ENCODE measurements at regions not wholly inside any gene's neighbourhood (a gene's known extent, or its start where the extent isn't known, plus 50 kb on each side); places are given as distances from the start of the nearest gene placed in this dataset.
"Not testable (repeated sequence)": the region's sequence is repeated elsewhere in the genome, so short reads cannot be mapped to it uniquely, and the experiment has no call there.

GRCh38 chr5:88081877-88082276 is 186.8 kb downstream of the TMEM161B start:
- DNase-seq (ENCODE audit: low read depth), result no peak
- H3K4me3 ChIP-seq (ENCODE audit: control insufficient read depth, low read depth, low read length), result no peak overlapping the region
- TF ChIP-seq, protein P1, sequence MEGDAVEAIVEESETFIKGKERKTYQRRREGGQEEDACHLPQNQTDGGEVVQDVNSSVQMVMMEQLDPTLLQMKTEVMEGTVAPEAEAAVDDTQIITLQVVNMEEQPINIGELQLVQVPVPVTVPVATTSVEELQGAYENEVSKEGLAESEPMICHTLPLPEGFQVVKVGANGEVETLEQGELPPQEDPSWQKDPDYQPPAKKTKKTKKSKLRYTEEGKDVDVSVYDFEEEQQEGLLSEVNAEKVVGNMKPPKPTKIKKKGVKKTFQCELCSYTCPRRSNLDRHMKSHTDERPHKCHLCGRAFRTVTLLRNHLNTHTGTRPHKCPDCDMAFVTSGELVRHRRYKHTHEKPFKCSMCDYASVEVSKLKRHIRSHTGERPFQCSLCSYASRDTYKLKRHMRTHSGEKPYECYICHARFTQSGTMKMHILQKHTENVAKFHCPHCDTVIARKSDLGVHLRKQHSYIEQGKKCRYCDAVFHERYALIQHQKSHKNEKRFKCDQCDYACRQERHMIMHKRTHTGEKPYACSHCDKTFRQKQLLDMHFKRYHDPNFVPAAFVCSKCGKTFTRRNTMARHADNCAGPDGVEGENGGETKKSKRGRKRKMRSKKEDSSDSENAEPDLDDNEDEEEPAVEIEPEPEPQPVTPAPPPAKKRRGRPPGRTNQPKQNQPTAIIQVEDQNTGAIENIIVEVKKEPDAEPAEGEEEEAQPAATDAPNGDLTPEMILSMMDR (IDR thresholded peaks at IDR 0.05; ENCODE audit: control insufficient read depth, insufficient read depth, low read depth, low read length, missing control alignments), result no peak

DNA sequence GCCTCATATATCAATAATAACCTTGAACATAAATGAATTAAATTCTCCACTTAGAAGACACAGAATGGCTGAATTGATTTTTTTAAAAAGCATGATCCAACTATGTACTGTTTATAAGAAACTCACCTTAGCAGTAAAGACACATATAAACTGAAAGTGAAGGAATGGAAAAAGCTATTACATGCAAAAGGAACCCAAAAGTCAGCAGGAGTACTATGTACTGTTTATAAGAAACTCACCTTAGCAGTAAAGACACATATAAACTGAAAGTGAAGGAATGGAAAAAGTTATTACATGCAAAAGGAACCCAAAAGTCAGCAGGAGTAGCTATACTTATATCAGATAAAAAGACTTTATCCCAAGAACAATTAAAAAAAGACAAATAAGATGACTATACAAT is 204.8 kb downstream of the TMEM161B start:
- TF ChIP-seq, protein P1 (IDR thresholded peaks at IDR 0.05; ENCODE audit: control insufficient read depth, insufficient read depth, low read depth, low read length, missing control alignments), result no peak
- no peak overlapping the region for H3K4me3 ChIP-seq (ENCODE audit: control insufficient read depth, low read depth, low read length)
- DNase-seq (ENCODE audit: low read depth), result no peak

- TF ChIP-seq, protein P1 (IDR thresholded peaks at IDR 0.05; ENCODE audit: control insufficient read depth, insufficient read depth, low read depth, low read length, missing control alignments), result no peak
- no peak overlapping the region for H3K4me3 ChIP-seq (ENCODE audit: control insufficient read depth, low read depth, low read length)
- DNase-seq (ENCODE audit: low read depth), result no peak
Observed at GRCh38 chr5:88060194-88060593, 208.5 kb downstream of the TMEM161B start.

GRCh38 chr5:88058625-88059024 is 210.0 kb downstream of the TMEM161B start:
- no peak for DNase-seq (ENCODE audit: low read depth)
- no peak overlapping the region for H3K4me3 ChIP-seq (ENCODE audit: control insufficient read depth, low read depth, low read length)
- TF ChIP-seq, protein P1 (IDR thresholded peaks at IDR 0.05; ENCODE audit: control insufficient read depth, insufficient read depth, low read depth, low read length, missing control alignments), result no peak

DNA sequence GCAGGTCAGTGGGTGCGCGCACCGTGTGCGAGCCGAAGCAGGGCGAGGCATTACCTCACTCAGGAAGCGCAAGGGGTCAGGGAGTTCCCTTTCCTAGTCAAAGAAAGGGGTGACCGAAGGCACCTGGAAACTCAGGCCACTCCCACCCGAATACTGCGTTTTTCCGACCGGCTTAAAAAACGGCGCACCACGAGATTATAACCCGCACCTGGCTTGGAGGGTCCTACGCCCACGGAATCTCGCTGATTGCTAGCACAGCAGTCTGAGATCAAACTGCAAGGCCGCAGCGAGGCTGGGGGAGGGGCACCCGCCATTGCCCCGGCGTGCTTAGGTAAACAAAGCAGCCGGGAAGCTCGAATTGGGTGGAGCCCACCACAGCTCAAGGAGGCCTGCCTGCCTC is 216.2 kb downstream of the TMEM161B start:
- H3K4me3 ChIP-seq (ENCODE audit: control insufficient read depth, low read depth, low read length); DNase-seq (ENCODE audit: low read depth): not testable (repeated sequence)

GRCh38 chr5:88051148-88051547 is 217.5 kb downstream of the TMEM161B start:
- no peak overlapping the region for H3K4me3 ChIP-seq (ENCODE audit: control insufficient read depth, low read depth, low read length)
- no peak for DNase-seq (ENCODE audit: low read depth)
- TF ChIP-seq, protein P1 (IDR thresholded peaks at IDR 0.05; ENCODE audit: control insufficient read depth, insufficient read depth, low read depth, low read length, missing control alignments), result no peak

GRCh38 chr5:88049737-88050136 is 218.9 kb downstream of the TMEM161B start:
- H3K4me3 ChIP-seq (ENCODE audit: control insufficient read depth, low read depth, low read length), result no peak overlapping the region
- no peak for DNase-seq (ENCODE audit: low read depth)
- TF ChIP-seq, protein P1 (IDR thresholded peaks at IDR 0.05; ENCODE audit: control insufficient read depth, insufficient read depth, low read depth, low read length, missing control alignments), result no peak

Measured in AG09309 (cell line).